NCI-H1436 (cell line): ENCODE measurements at regions not wholly inside any gene's neighbourhood (a gene's known extent, or its start where the extent isn't known, plus 50 kb on each side); places are given as distances from the start of the nearest gene placed in this dataset.
"Not testable (repeated sequence)": the region's sequence is repeated elsewhere in the genome, so short reads cannot be mapped to it uniquely, and the experiment has no call there.

ENCODE experiments used
- DNase-seq: peaks from one replicate; lab custom pipeline; 2025; lab: John Stamatoyannopoulos, UW

- DNase-seq, result no peak
These were observed 102.2 kb upstream of the KCTD1 start for GRCh38 chr18:26650310-26651268.

- DNase-seq, result no peak
These were observed 100.8 kb upstream of the KCTD1 start for GRCh38 chr18:26649193-26649543.

- no peak for DNase-seq
These were observed 100.3 kb upstream of the KCTD1 start for GRCh38 chr18:26648509-26649192.

GRCh38 chr18:26646901-26647300 lies 98.5 kb upstream of the KCTD1 start:
- no peak for DNase-seq

GRCh38 chr18:26642440-26643348 lies 94.3 kb upstream of the KCTD1 start:
- DNase-seq, result no peak

GRCh38 chr18:26640541-26640940 lies 92.2 kb upstream of the KCTD1 start:
- no peak for DNase-seq

- DNase-seq, result no peak
These were observed 90.8 kb upstream of the KCTD1 start for GRCh38 chr18:26639149-26639548.

- DNase-seq, result no peak
These were observed 89.6 kb upstream of the KCTD1 start for GRCh38 chr18:26637983-26638382.

GRCh38 chr18:26637324-26637723 lies 89.0 kb upstream of the KCTD1 start:
- DNase-seq, result no peak

- DNase-seq, result no peak
These were observed 87.1 kb upstream of the KCTD1 start for GRCh38 chr18:26635466-26635865.

- no peak for DNase-seq
These were observed 86.3 kb upstream of the KCTD1 start for GRCh38 chr18:26634631-26635030.

- DNase-seq, result no peak
These were observed 82.8 kb upstream of the KCTD1 start for GRCh38 chr18:26631135-26631534.

- no peak for DNase-seq
These were observed 82.2 kb upstream of the KCTD1 start for GRCh38 chr18:26630596-26630995.

- DNase-seq, result no peak
These were observed 79.7 kb upstream of the KCTD1 start for GRCh38 chr18:26628017-26628416.

- no peak for DNase-seq
These were observed 76.1 kb upstream of the KCTD1 start for GRCh38 chr18:26624443-26624842.

GRCh38 chr18:26623314-26623713 lies 75.0 kb upstream of the KCTD1 start:
- not testable (repeated sequence) for DNase-seq

GRCh38 chr18:26621161-26622026 lies 73.0 kb upstream of the KCTD1 start:
- no peak for DNase-seq

GRCh38 chr18:26619350-26619749 lies 71.0 kb upstream of the KCTD1 start:
- no peak for DNase-seq

- DNase-seq, result no peak
These were observed 69.8 kb upstream of the KCTD1 start for GRCh38 chr18:26618135-26618534.

GRCh38 chr18:26617151-26617554 lies 68.8 kb upstream of the KCTD1 start:
- DNase-seq, result no peak

GRCh38 chr18:26614374-26614773 lies 66.0 kb upstream of the KCTD1 start:
- DNase-seq, result no peak
